Thymus (tissue), 11 donors: ENCODE measurements at regions not wholly inside any gene's neighbourhood (a gene's known extent, or its start where the extent isn't known, plus 50 kb on each side); places are given as distances from the start of the nearest gene placed in this dataset.

Source experiments
- DNase-seq, 9 donors: peaks; one replicate each; pipeline ENCODE4 v3.0.0-alpha.2; 2013; ENCODE audit warnings: low spot score in 9 of 9, low read depth in 6 of 9, missing footprints in 1 of 9
- H3K27ac ChIP-seq, 2 donors: one replicate each; pipeline ENCODE4 v1.5.1; 2013; ENCODE audit warnings: control low read depth in 1 of 2, low read depth in 1 of 2, low read length in 1 of 2, mild to moderate bottlenecking in 1 of 2, moderate library complexity in 1 of 2
- H3K27me3 ChIP-seq, 2 donors: one replicate each; pipeline ENCODE4 v1.5.1; 2013; ENCODE audit warnings: low read length in 1 of 2; ENCODE audit not compliant: control insufficient read depth in 2 of 2, insufficient read depth in 1 of 2
- H3K36me3 ChIP-seq, 2 donors: one replicate each; pipeline ENCODE4 v1.5.1; 2013; ENCODE audit warnings: low read length in 1 of 2, mild to moderate bottlenecking in 1 of 2, moderate library complexity in 1 of 2; ENCODE audit not compliant: control insufficient read depth in 2 of 2, insufficient read depth in 2 of 2
- H3K4me1 ChIP-seq, 2 donors: one replicate each; pipeline ENCODE4 v1.5.1; 2013; ENCODE audit warnings: low read length in 2 of 2; ENCODE audit not compliant: control insufficient read depth in 2 of 2, insufficient read depth in 2 of 2
- H3K4me3 ChIP-seq, 2 donors: one replicate each; pipeline ENCODE4 v1.5.1; 2013; ENCODE audit warnings: low read length in 2 of 2, control low read depth in 1 of 2, mild to moderate bottlenecking in 1 of 2
- H3K9me3 ChIP-seq, 2 donors: one replicate each; pipeline ENCODE4 v1.5.1; 2013; ENCODE audit warnings: low read length in 1 of 2, mild to moderate bottlenecking in 1 of 2; ENCODE audit not compliant: control insufficient read depth in 2 of 2, insufficient read depth in 1 of 2
- WGBS: extraction: QIAGEN DNeasy Blood & Tissue Kit; methylation state at CpG from one replicate; pipeline ENCODE4 v1.1.7; 2013; 5-methylcytosine and 5-hydroxymethylcytosine counted together
- donor health status: healthy.

- Histone ChIP-seq H3K4me1 (no peaks in the 10 kb centered on the region), H3K9me3 (no peaks in the 10 kb centered on the region), H3K27me3 (no peaks in the 10 kb centered on the region), H3K36me3 (no peaks in the 10 kb centered on the region), H3K4me3 (no peak overlapping the region), H3K27ac (no peak overlapping the region)
- no peak for DNase-seq
- 9% methylated on average over 3 of the region's 3 CpGs for WGBS
Measured at GRCh38 chr6:92588148-92588547, 831.2 kb downstream of the EPHA7 start.

- Histone ChIP-seq H3K27me3 (no peaks in the 10 kb centered on the region), H3K4me3 (no peak overlapping the region), H3K27ac (no peak overlapping the region), H3K36me3 (no peaks in the 10 kb centered on the region), H3K9me3 (no peaks in the 10 kb centered on the region), H3K4me1 (no peaks in the 10 kb centered on the region)
- 75% methylated on average over 1 of the region's 1 CpG for WGBS
- DNase-seq = no peak
Measured at GRCh38 chr6:92587525-92587924, 831.8 kb downstream of the EPHA7 start.

- H3K36me3 ChIP-seq = no peaks in the 10 kb centered on the region
Measured at GRCh38 chr6:92586236-92586977, 833.0 kb downstream of the EPHA7 start.

GRCh38 chr6:92582211-92582610 is 837.1 kb downstream of the EPHA7 start:
- WGBS = 93% methylated on average over 1 of the region's 1 CpG

More at GRCh38 chr6:92586236-92586977, 833.0 kb downstream of the EPHA7 start:
- no peaks in the 10 kb centered on the region for H3K4me1 ChIP-seq
- H3K9me3 ChIP-seq = no peaks in the 10 kb centered on the region
- DNase-seq = no peak
- no peak overlapping the region for H3K4me3 ChIP-seq
- WGBS = 68% methylated on average over 8 of the region's 8 CpGs
- H3K27me3 ChIP-seq = no peaks in the 10 kb centered on the region
- no peak overlapping the region for H3K27ac ChIP-seq

GRCh38 chr6:92577077-92577719 is 842.2 kb downstream of the EPHA7 start:
- whole genome bisulfite sequencing = 95% methylated on average over 2 of the region's 2 CpGs
- Histone ChIP-seq H3K27ac (no peak overlapping the region), H3K27me3 (no peaks in the 10 kb centered on the region), H3K4me1 (no peaks in the 10 kb centered on the region), H3K9me3 (peaks cover 0 to 11% of the 10 kb centered on the region in 2 donors), H3K4me3 (no peak overlapping the region), H3K36me3 (no peaks in the 10 kb centered on the region)
- DNase-seq = no peak

More at GRCh38 chr6:92582211-92582610, 837.1 kb downstream of the EPHA7 start:
- no peak overlapping the region for H3K27ac ChIP-seq
- H3K36me3 ChIP-seq = no peaks in the 10 kb centered on the region
- no peaks in the 10 kb centered on the region for H3K27me3 ChIP-seq
- no peak overlapping the region for H3K4me3 ChIP-seq
- peaks cover 0 to 7% of the 10 kb centered on the region in 2 donors for H3K9me3 ChIP-seq
- no peak for DNase-seq
- no peaks in the 10 kb centered on the region for H3K4me1 ChIP-seq

GRCh38 chr6:92568541-92568940 is 850.8 kb downstream of the EPHA7 start:
- Histone ChIP-seq H3K27ac (no peak overlapping the region), H3K9me3 (no peaks in the 10 kb centered on the region), H3K4me3 (no peak overlapping the region), H3K36me3 (no peaks in the 10 kb centered on the region), H3K4me1 (no peaks in the 10 kb centered on the region), H3K27me3 (no peaks in the 10 kb centered on the region)
- WGBS = 89% methylated on average over 1 of the region's 1 CpG
- DNase-seq = no peak

- no peaks in the 10 kb centered on the region for H3K4me1 ChIP-seq
- no peak for DNase-seq
- H3K27ac ChIP-seq = no peak overlapping the region
- no peaks in the 10 kb centered on the region for H3K27me3 ChIP-seq
- H3K36me3 ChIP-seq = no peaks in the 10 kb centered on the region
- H3K4me3 ChIP-seq = no peak overlapping the region
- 75% methylated on average over 4 of the region's 4 CpGs for WGBS
- no peaks in the 10 kb centered on the region for H3K9me3 ChIP-seq
Measured at GRCh38 chr6:92566632-92567031, 852.7 kb downstream of the EPHA7 start.

- DNase-seq = no peak
- Histone ChIP-seq H3K4me1 (no peaks in the 10 kb centered on the region), H3K27me3 (no peaks in the 10 kb centered on the region), H3K4me3 (no peak overlapping the region), H3K36me3 (no peaks in the 10 kb centered on the region), H3K27ac (no peak overlapping the region), H3K9me3 (no peaks in the 10 kb centered on the region)
- WGBS = 87% methylated on average over 3 of the region's 3 CpGs
Measured at GRCh38 chr6:92564376-92564775, 855.0 kb downstream of the EPHA7 start.

GRCh38 chr6:92559611-92560010 is 859.7 kb downstream of the EPHA7 start:
- no peak overlapping the region for H3K4me3 ChIP-seq
- no peaks in the 10 kb centered on the region for H3K4me1 ChIP-seq
- H3K36me3 ChIP-seq = no peaks in the 10 kb centered on the region
- DNase-seq = no peak
- no peaks in the 10 kb centered on the region for H3K27me3 ChIP-seq
- 7% methylated on average over 5 of the region's 5 CpGs for WGBS
- H3K9me3 ChIP-seq = no peaks in the 10 kb centered on the region
- no peak overlapping the region for H3K27ac ChIP-seq
